ENCODE measurements at regions not wholly inside any gene's neighbourhood (a gene's known extent, or its start where the extent isn't known, plus 50 kb on each side); places are given as distances from the start of the nearest gene placed in this dataset.
"Not testable (repeated sequence)": the region's sequence is repeated elsewhere in the genome, so short reads cannot be mapped to it uniquely, and the experiment has no call there.

- no peak for DNase-seq
- no peak for ATAC-seq
Measured at GRCh38 chr16:10314811-10315210, 71.0 kb upstream of the ATF7IP2 start.

GRCh38 chr16:10317425-10318001 lies 68.3 kb upstream of the ATF7IP2 start:
- DNase-seq (no peak), ATAC-seq (no peak)

GRCh38 chr16:10318798-10319500 lies 66.9 kb upstream of the ATF7IP2 start:
- ATAC-seq (no peak), DNase-seq (no peak)

- ATAC-seq (no peak), DNase-seq (no peak)
Measured at GRCh38 chr16:10321407-10322387, 64.2 kb upstream of the ATF7IP2 start.

GRCh38 chr16:10322723-10323527 lies 62.9 kb upstream of the ATF7IP2 start:
- ATAC-seq = no peak

GRCh38 chr16:10323528-10323869 lies 62.4 kb upstream of the ATF7IP2 start:
- no peak for ATAC-seq
- no peak for DNase-seq

More at GRCh38 chr16:10322723-10323527, 62.9 kb upstream of the ATF7IP2 start:
- no peak for DNase-seq

GRCh38 chr16:10324210-10324609 lies 61.7 kb upstream of the ATF7IP2 start:
- no peak for ATAC-seq
- DNase-seq = no peak

GRCh38 chr16:10325783-10326543 lies 59.9 kb upstream of the ATF7IP2 start:
- ATAC-seq (no peak), DNase-seq (no peak)

GRCh38 chr16:10326647-10327046 lies 59.2 kb upstream of the ATF7IP2 start:
- ATAC-seq = no peak
- DNase-seq = no peak

- not testable (repeated sequence) for ATAC-seq, DNase-seq
Measured at GRCh38 chr16:10328291-10328690, 57.6 kb upstream of the ATF7IP2 start.

GRCh38 chr16:10332241-10332640 lies 53.6 kb upstream of the ATF7IP2 start:
- ATAC-seq (no peak), DNase-seq (no peak)

GRCh38 chr16:10332775-10333174 lies 53.1 kb upstream of the ATF7IP2 start:
- ATAC-seq (no peak), DNase-seq (no peak)

GRCh38 chr16:10333321-10334032 lies 52.4 kb upstream of the ATF7IP2 start:
- DNase-seq (no peak), ATAC-seq (no peak)

GRCh38 chr16:10335681-10336080 lies 50.2 kb upstream of the ATF7IP2 start:
- DNase-seq (no peak), ATAC-seq (no peak)

All from stimulated activated naive CD8-positive, alpha-beta T cell treated with anti-CD3 and anti-CD28 coated beads, Interleukin-15, Interleukin-2, amounts not matched to agents 100 U/mL and 50 U/mL, for 24 hours (primary cell).